Left lung (tissue), 4 donors: ENCODE measurements at regions not wholly inside any gene's neighbourhood (a gene's known extent, or its start where the extent isn't known, plus 50 kb on each side); places are given as distances from the start of the nearest gene placed in this dataset.

ENCODE experiments used
- ATAC-seq: fragments of 200-7000 bp; cut with Tn5 transposase; one replicate; pipeline ENCODE4 v1.9.1; 2020; ENCODE audit warnings: moderate library complexity
- DNase-seq, 4 donors: peaks; one replicate each; pipeline ENCODE4 v3.0.0-alpha.2; 2013 to 2020
- H3K27ac ChIP-seq, 2 donors: fragments of 200-600 bp; sonication (generic) in 1 of 2; one replicate each; pipeline versions ENCODE4 v1.5.0 to v1.8.0; 2020 to 2021
- H3K27me3 ChIP-seq, 2 donors: fragments of 200-600 bp; sonication (generic) in 1 of 2; one replicate each; pipeline versions ENCODE4 v1.5.0 to v1.8.0; 2020 to 2021
- H3K36me3 ChIP-seq, 2 donors: fragments of 200-600 bp; sonication (generic) in 1 of 2; one replicate each; pipeline versions ENCODE4 v1.5.0 to v1.8.0; 2020 to 2021
- H3K4me1 ChIP-seq, 2 donors: fragments of 200-600 bp; one replicate each; pipeline ENCODE4 v1.8.0; 2021
- H3K4me3 ChIP-seq, 2 donors: fragments of 200-600 bp; sonication (generic) in 1 of 2; one replicate each; pipeline versions ENCODE4 v1.5.0 to v1.8.0; 2020 to 2021; ENCODE audit warnings: mild to moderate bottlenecking in 1 of 2
- H3K9me3 ChIP-seq, 2 donors: fragments of 200-600 bp; sonication (generic) in 1 of 2; one replicate each; pipeline versions ENCODE4 v1.5.0 to v1.8.0; 2020 to 2021
- CTCF ChIP-seq, 2 donors: fragments of 200-600 bp; sonication (generic) in 1 of 2; IDR thresholded peaks; one replicate each; pipeline versions ENCODE4 v1.5.0 to v1.8.0; 2021; ENCODE audit warnings: antibody characterized with exemption in 2 of 2
- intact Hi-C, 2 donors: fragments of 100-400 bp; cut with DNase I; formaldehyde crosslinking; loops; one replicate each; pipeline versions ENCODE4 v1.11.2 to v1.14.2; 2022
- donor health status: DM: no; HTN: yes; CAD: no.
- donor health status: DM: no; HTN: no; CAD: no.

- no peak for ATAC-seq
- Histone ChIP-seq H3K36me3 (no peaks in the 10 kb centered on the region), H3K27me3 (no peaks in the 10 kb centered on the region), H3K4me3 (no peak overlapping the region), H3K4me1 (no peaks in the 10 kb centered on the region), H3K9me3 (no peaks in the 10 kb centered on the region), H3K27ac (no peak overlapping the region)
- no peak for TF ChIP-seq CTCF (IDR thresholded peaks at IDR 0.05)
- DNase-seq: no peak
- intact Hi-C loops: no loop called here
These were observed 276.0 kb upstream of the IRX4 start for GRCh38 chr5:2158767-2159166.

- DNase-seq: no peak
- Histone ChIP-seq H3K27ac (no peak overlapping the region), H3K9me3 (no peaks in the 10 kb centered on the region), H3K4me3 (no peak overlapping the region), H3K27me3 (no peaks in the 10 kb centered on the region), H3K36me3 (no peaks in the 10 kb centered on the region), H3K4me1 (no peaks in the 10 kb centered on the region)
- intact Hi-C loops: no loop called here
- no peak for TF ChIP-seq CTCF (IDR thresholded peaks at IDR 0.05)
- no peak for ATAC-seq
These were observed 275.4 kb upstream of the IRX4 start for GRCh38 chr5:2158109-2158508.

GRCh38 chr5:2157372-2157771 is 274.6 kb upstream of the IRX4 start:
- no peaks in the 10 kb centered on the region for H3K36me3 ChIP-seq
- intact Hi-C loops: no loop called here
- TF ChIP-seq CTCF (IDR thresholded peaks at IDR 0.05): no peak
- DNase-seq (no peak), ATAC-seq (no peak)
- no peak overlapping the region for H3K27ac ChIP-seq
- H3K9me3 ChIP-seq: no peaks in the 10 kb centered on the region
- no peaks in the 10 kb centered on the region for H3K4me1 ChIP-seq
- no peaks in the 10 kb centered on the region for H3K27me3 ChIP-seq
- H3K4me3 ChIP-seq: no peak overlapping the region

- no peak for TF ChIP-seq CTCF (IDR thresholded peaks at IDR 0.05)
- Histone ChIP-seq H3K36me3 (no peaks in the 10 kb centered on the region), H3K4me1 (no peaks in the 10 kb centered on the region), H3K4me3 (no peak overlapping the region), H3K27me3 (peaks cover 0 to under 1% of the 10 kb centered on the region in 2 donors), H3K9me3 (no peaks in the 10 kb centered on the region), H3K27ac (no peak overlapping the region)
- ATAC-seq (no peak), DNase-seq (no peak)
- intact Hi-C loops: no loop called here
These were observed 273.8 kb upstream of the IRX4 start for GRCh38 chr5:2156358-2157059.

GRCh38 chr5:2155556-2155955 is 272.8 kb upstream of the IRX4 start:
- no peak for TF ChIP-seq CTCF (IDR thresholded peaks at IDR 0.05)
- Histone ChIP-seq H3K27ac (no peak overlapping the region), H3K9me3 (no peaks in the 10 kb centered on the region), H3K27me3 (peaks cover 0 to 10% of the 10 kb centered on the region in 2 donors), H3K4me1 (no peaks in the 10 kb centered on the region), H3K4me3 (no peak overlapping the region), H3K36me3 (no peaks in the 10 kb centered on the region)
- DNase-seq (peak in 1 of 4 donors; percentile 24), ATAC-seq (no peak)
- intact Hi-C loops: no loop called here
